GM21576 (cell line): ENCODE measurements at regions not wholly inside any gene's neighbourhood (a gene's known extent, or its start where the extent isn't known, plus 50 kb on each side); places are given as distances from the start of the nearest gene placed in this dataset.

Source experiments
- ATAC-seq: cut with Tn5 transposase; IDR thresholded peaks from one replicate; pipeline ENCODE4 v1.9.1; 2021; ENCODE audit warnings: mild to moderate bottlenecking, moderate library complexity; ENCODE audit not compliant: unreplicated experiment

GRCh38 chr13:106873810-106874209 is 305.9 kb upstream of the ARGLU1 start:
- no peak for ATAC-seq

- no peak for ATAC-seq
Measured at GRCh38 chr13:106867249-106867648, 299.3 kb upstream of the ARGLU1 start.

GRCh38 chr13:106865716-106866440 is 297.9 kb upstream of the ARGLU1 start:
- no peak for ATAC-seq

- no peak for ATAC-seq
Measured at GRCh38 chr13:106859533-106859904, 291.6 kb upstream of the ARGLU1 start.

GRCh38 chr13:106858903-106859532 is 291.1 kb upstream of the ARGLU1 start:
- no peak for ATAC-seq

GRCh38 chr13:106852436-106852835 is 284.5 kb upstream of the ARGLU1 start:
- ATAC-seq: no peak

- ATAC-seq: no peak
Measured at GRCh38 chr13:106850973-106851650, 283.2 kb upstream of the ARGLU1 start.

- no peak for ATAC-seq
Measured at GRCh38 chr13:106846571-106847448, 278.9 kb upstream of the ARGLU1 start.

- ATAC-seq: no peak
Measured at GRCh38 chr13:106836186-106836802, 268.4 kb upstream of the ARGLU1 start.

- ATAC-seq: no peak
Measured at GRCh38 chr13:106835477-106835876, 267.5 kb upstream of the ARGLU1 start.

GRCh38 chr13:106821979-106822378 is 254.0 kb upstream of the ARGLU1 start:
- no peak for ATAC-seq

GRCh38 chr13:106819413-106820180 is 251.7 kb upstream of the ARGLU1 start:
- no peak for ATAC-seq

- ATAC-seq: no peak
Measured at GRCh38 chr13:106818971-106819370, 251.0 kb upstream of the ARGLU1 start.

- no peak for ATAC-seq
Measured at GRCh38 chr13:106815545-106815944, 247.6 kb upstream of the ARGLU1 start.

GRCh38 chr13:106814463-106814862 is 246.5 kb upstream of the ARGLU1 start:
- no peak for ATAC-seq

- no peak for ATAC-seq
Measured at GRCh38 chr13:106810069-106810468, 242.1 kb upstream of the ARGLU1 start.

GRCh38 chr13:106804991-106805390 is 237.1 kb upstream of the ARGLU1 start:
- ATAC-seq: no peak

- no peak for ATAC-seq
Measured at GRCh38 chr13:106802917-106803316, 235.0 kb upstream of the ARGLU1 start.

- ATAC-seq: no peak
Measured at GRCh38 chr13:106799781-106800335, 231.9 kb upstream of the ARGLU1 start.
